Adrenal gland (tissue), 5 donors: ENCODE measurements at regions not wholly inside any gene's neighbourhood (a gene's known extent, or its start where the extent isn't known, plus 50 kb on each side); places are given as distances from the start of the nearest gene placed in this dataset.

Experiments
- CTCF ChIP-seq, 6 experiments: fragments of 450-650 bp in 4 of 6; fragments of 200-600 bp in 2 of 6; sonication (generic) in 1 of 6; IDR thresholded peaks; 1 replicate in 5 of 6; 2 replicates in 1 of 6; pipeline versions ENCODE4 v1.5.1 to v1.8.0; 2016 to 2021; ENCODE audit warnings: antibody characterized with exemption in 6 of 6, mild to moderate bottlenecking in 2 of 6, moderate library complexity in 1 of 6
- POLR2A ChIP-seq, 2 donors: fragments of 450-650 bp; IDR thresholded peaks; one replicate each; pipeline ENCODE4 v1.6.1; 2017; ENCODE audit warnings: antibody characterized with exemption in 2 of 2, mild to moderate bottlenecking in 2 of 2, moderate library complexity in 1 of 2
- donor health status: DM: no; HTN: no; CAD: no.

GRCh38 chrY:15805985-15806384 is 1281.7 kb downstream of the NLGN4Y start:
- no peak for TF ChIP-seq CTCF (IDR thresholded peaks at IDR 0.05)
- no peak for TF ChIP-seq POLR2A (IDR thresholded peaks at IDR 0.05)
